ENCODE measurements at regions not wholly inside any gene's neighbourhood (a gene's known extent, or its start where the extent isn't known, plus 50 kb on each side); places are given as distances from the start of the nearest gene placed in this dataset.

DNA sequence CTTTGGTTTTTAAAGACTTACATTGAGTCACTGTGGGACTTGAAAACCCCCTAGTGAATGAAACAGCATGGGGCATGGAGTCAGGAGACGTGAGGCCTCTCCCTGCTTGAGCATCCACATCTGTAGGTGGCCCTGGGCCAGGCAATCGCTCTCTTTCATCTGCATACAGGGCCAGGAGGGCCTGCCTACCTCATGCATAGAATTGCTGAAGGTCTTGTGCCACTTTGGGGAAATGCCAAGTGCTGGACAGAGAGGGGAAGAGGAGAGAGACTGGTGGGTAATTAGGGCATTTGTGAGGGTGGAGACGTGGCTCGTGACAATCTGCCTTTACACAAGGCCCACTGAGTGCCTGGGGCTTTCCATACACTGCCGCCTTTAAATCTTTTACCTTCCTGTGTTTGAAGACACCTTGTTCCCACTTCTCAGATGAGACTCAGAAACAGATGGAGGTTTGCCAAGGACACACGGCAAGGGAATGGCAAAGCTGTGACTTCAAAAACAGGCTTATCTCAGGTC is 322.2 kb upstream of the HS6ST1 start:
- no peaks in the 10 kb centered on the region for H3K27me3 ChIP-seq (replicated peaks)

DNA sequence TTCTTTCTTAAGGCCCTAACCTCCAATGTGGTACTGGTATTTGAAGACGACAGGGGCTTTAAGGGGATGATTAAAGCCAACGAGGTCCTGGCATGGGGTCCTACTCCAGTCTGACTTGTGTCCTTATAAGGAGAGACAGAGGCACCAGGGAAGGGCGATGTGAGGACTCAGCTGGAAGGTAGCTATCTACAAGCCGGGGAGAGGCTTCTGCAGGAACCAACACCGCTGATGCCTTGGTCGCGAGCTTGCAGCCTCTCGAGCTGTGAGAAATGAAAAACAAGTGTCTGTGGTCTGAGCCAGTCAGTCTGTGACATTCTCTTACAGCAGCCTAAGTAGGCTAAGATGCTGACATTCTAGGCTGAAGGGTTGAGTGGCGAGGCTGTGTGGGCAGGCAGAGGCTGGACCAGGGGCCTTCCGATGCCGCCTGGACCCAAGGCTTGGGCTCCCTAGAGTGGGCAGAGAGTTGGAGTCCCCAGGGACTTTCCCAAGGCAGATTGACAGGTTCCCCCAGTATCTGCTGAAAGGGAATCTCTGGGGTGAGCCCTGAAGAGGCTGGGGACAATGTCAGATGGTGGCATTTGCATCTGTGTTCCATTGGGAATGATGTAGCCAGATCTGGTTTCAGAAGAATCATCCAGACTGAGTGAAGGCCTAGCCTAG is 322.9 kb upstream of the HS6ST1 start:
- no peak for DNase-seq
- Histone ChIP-seq H3K27ac (no peak overlapping the region), H3K27me3 (replicated peaks) (no peaks in the 10 kb centered on the region), H3K36me3 (replicated peaks) (no peaks in the 10 kb centered on the region), H3K4me3 (ENCODE audit: low read depth, low read length) (no peak overlapping the region)
- TF ChIP-seq, protein P1, sequence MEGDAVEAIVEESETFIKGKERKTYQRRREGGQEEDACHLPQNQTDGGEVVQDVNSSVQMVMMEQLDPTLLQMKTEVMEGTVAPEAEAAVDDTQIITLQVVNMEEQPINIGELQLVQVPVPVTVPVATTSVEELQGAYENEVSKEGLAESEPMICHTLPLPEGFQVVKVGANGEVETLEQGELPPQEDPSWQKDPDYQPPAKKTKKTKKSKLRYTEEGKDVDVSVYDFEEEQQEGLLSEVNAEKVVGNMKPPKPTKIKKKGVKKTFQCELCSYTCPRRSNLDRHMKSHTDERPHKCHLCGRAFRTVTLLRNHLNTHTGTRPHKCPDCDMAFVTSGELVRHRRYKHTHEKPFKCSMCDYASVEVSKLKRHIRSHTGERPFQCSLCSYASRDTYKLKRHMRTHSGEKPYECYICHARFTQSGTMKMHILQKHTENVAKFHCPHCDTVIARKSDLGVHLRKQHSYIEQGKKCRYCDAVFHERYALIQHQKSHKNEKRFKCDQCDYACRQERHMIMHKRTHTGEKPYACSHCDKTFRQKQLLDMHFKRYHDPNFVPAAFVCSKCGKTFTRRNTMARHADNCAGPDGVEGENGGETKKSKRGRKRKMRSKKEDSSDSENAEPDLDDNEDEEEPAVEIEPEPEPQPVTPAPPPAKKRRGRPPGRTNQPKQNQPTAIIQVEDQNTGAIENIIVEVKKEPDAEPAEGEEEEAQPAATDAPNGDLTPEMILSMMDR (IDR thresholded peaks at IDR 0.05; ENCODE audit: low read depth, low read length, missing control alignments): no peak
- in situ Hi-C loops (cut with HindIII; ENCODE audit: low pct_ligation_motif_present, low sequenced_read_pairs): no loop called here

More for the DNA sequence above, 322.2 kb upstream of the HS6ST1 start:
- Histone ChIP-seq H3K36me3 (replicated peaks) (no peaks in the 10 kb centered on the region), H3K4me3 (ENCODE audit: low read depth, low read length) (no peak overlapping the region), H3K27ac (no peak overlapping the region)
- in situ Hi-C loops (cut with HindIII; ENCODE audit: low pct_ligation_motif_present, low sequenced_read_pairs): no loop called here
- TF ChIP-seq, protein P1 (IDR thresholded peaks at IDR 0.05; ENCODE audit: low read depth, low read length, missing control alignments): no peak
- no peak for DNase-seq

DNA sequence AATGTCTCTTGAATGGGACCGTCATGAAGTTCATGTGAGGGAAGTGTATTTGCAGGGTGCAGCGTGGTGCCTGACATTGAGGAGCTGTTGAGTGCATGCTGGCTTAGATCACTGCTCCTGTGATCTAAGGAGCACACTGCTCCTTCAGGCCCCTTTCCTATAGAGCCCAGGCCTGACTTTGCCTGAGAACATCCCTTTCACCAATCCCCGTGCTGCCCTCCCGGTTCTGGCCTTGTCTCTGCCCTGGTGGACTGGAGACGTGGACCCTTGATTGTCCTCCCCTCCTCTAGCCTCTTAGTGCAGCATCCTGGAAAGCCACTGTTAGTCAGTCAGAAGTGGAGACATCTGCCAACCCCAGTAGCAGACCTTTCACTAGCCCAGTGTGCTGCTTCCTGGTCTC is 323.6 kb upstream of the HS6ST1 start:
- no peak overlapping the region for H3K4me3 ChIP-seq (ENCODE audit: low read depth, low read length)
- H3K36me3 ChIP-seq (replicated peaks): no peaks in the 10 kb centered on the region
- H3K27me3 ChIP-seq (replicated peaks): no peaks in the 10 kb centered on the region
- H3K27ac ChIP-seq: no peak overlapping the region
- in situ Hi-C loops (cut with HindIII; ENCODE audit: low pct_ligation_motif_present, low sequenced_read_pairs): no loop called here
- DNase-seq: no peak
- TF ChIP-seq, protein P1 (IDR thresholded peaks at IDR 0.05; ENCODE audit: low read depth, low read length, missing control alignments): no peak

DNA sequence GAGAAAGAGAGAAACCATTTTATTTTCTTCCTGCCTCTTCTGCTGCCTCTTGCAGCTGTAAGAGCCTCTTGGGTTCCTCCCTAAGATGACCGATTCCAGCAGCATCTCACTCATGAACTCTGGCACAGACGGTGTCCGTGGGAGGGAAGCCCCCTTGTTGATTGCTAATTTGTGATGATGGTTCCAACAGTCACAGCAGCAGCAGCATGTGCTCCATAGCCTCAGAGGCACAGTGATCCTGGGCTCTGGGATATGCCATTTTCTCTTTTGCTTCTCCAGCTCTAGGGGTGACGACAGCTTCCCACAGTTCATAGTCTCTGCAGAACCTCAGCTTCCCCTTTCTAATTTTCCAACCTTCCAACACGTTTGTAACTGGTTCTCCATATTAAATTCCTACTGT is 324.2 kb upstream of the HS6ST1 start:
- H3K36me3 ChIP-seq (replicated peaks): no peaks in the 10 kb centered on the region
- DNase-seq: no peak
- in situ Hi-C loops (cut with HindIII; ENCODE audit: low pct_ligation_motif_present, low sequenced_read_pairs): no loop called here
- H3K27me3 ChIP-seq (replicated peaks): no peaks in the 10 kb centered on the region
- H3K27ac ChIP-seq: no peak overlapping the region
- TF ChIP-seq, protein P1 (IDR thresholded peaks at IDR 0.05; ENCODE audit: low read depth, low read length, missing control alignments): no peak
- no peak overlapping the region for H3K4me3 ChIP-seq (ENCODE audit: low read depth, low read length)

DNA sequence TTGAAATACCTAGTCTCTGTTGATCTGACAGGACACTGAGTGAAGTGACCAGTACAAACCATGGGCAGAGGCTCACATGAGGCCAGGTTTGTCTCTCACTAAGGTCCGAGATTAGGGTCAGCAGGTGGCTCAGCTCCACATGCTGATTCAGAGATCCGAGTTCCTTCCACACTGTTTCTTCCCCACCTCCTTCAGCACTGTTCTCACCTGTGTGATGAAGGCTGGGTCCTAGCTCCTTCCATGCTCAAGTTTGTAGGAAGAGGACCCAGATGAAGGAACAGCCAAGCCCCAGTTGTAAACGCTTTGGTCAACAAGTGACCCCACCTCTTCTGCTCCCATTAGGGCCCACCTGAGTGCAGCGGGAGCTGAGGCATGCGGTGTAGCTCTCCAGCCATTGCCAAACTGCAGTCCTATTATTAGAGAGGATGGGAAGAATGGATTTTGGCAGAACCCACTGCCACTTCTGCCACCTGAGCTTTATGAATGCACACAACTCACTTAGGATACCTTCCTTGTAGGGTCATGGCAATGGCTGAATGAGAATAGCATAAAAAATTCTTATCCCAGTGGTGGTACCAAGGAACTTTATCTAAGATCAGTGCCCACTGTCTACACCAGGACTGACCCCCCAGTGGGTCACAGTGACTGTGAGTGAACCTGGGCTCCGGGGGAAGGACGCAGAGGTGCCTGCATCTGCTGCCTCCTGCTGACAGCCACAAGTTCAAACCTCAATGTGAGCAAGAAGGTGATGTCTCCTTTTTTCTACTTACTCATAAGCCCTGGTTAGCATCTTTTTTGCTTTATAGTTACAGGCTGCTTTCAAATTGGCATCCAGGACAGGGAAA is 324.8 kb upstream of the HS6ST1 start:
- no peaks in the 10 kb centered on the region for H3K36me3 ChIP-seq (replicated peaks)
- H3K27ac ChIP-seq: no peak overlapping the region
- DNase-seq: no peak
- H3K4me3 ChIP-seq (ENCODE audit: low read depth, low read length): no peak overlapping the region
- TF ChIP-seq, protein P1 (IDR thresholded peaks at IDR 0.05; ENCODE audit: low read depth, low read length, missing control alignments): no peak
- in situ Hi-C loops (cut with HindIII; ENCODE audit: low pct_ligation_motif_present, low sequenced_read_pairs): no loop called here
- H3K27me3 ChIP-seq (replicated peaks): no peaks in the 10 kb centered on the region

Measured in brain microvascular endothelial cell (primary cell).